Breast epithelium (tissue), 4 donors: ENCODE measurements at regions not wholly inside any gene's neighbourhood (a gene's known extent, or its start where the extent isn't known, plus 50 kb on each side); places are given as distances from the start of the nearest gene placed in this dataset.

Source experiments
- DNase-seq, 2 donors: peaks; one replicate each; pipeline ENCODE4 v3.0.0-alpha.2; 2019; ENCODE audit warnings: low spot score in 2 of 2
- H3K27ac ChIP-seq, 2 donors: fragments of 200-600 bp; sonication (generic) in 1 of 2; one replicate each; pipeline ENCODE4 v1.5.1; 2016 to 2019; ENCODE audit warnings: mild to moderate bottlenecking in 1 of 2
- H3K27me3 ChIP-seq, 2 donors: fragments of 200-600 bp; sonication (generic) in 1 of 2; one replicate each; pipeline versions ENCODE4 v1.5.1 to v1.6.0; 2017 to 2019; ENCODE audit warnings: control low read depth in 1 of 2, mild to moderate bottlenecking in 1 of 2
- H3K36me3 ChIP-seq: fragments of 200-600 bp; one replicate; pipeline ENCODE4 v1.5.1; 2019
- H3K4me1 ChIP-seq, 2 donors: fragments of 200-600 bp; sonication (generic); one replicate each; pipeline ENCODE4 v1.5.1; 2016 to 2019; ENCODE audit warnings: control low read depth in 1 of 2
- H3K4me3 ChIP-seq, 3 donors: fragments of 200-600 bp; sonication (generic); 1 replicate in 2 of 3; 2 replicates in 1 of 3; pipeline ENCODE4 v1.5.1; 2016 to 2019; ENCODE audit warnings: mild to moderate bottlenecking in 3 of 3, moderate library complexity in 2 of 3
- H3K9me3 ChIP-seq, 2 donors: fragments of 200-600 bp; sonication (generic) in 1 of 2; one replicate each; pipeline ENCODE4 v1.5.1; 2016 to 2019; ENCODE audit warnings: control low read depth in 1 of 2
- CTCF ChIP-seq, 3 donors: fragments of 450-650 bp; IDR thresholded peaks; one replicate each; pipeline ENCODE4 v1.5.1; 2016 to 2017; ENCODE audit warnings: antibody characterized with exemption in 3 of 3, mild to moderate bottlenecking in 3 of 3, moderate library complexity in 3 of 3
- POLR2A ChIP-seq: fragments of 450-650 bp; IDR thresholded peaks from one replicate; pipeline ENCODE4 v1.6.1; 2016; ENCODE audit warnings: antibody characterized with exemption, mild to moderate bottlenecking, moderate library complexity
- POLR2AphosphoS5 ChIP-seq, 3 donors: sonication (generic); formaldehyde crosslinking; IDR thresholded peaks; one replicate each; pipeline ENCODE4 v1.6.1; 2017; ENCODE audit warnings: antibody characterized with exemption in 3 of 3
- intact Hi-C: fragments of 100-400 bp; cut with DNase I; formaldehyde crosslinking; loops from one replicate; pipeline ENCODE4 v1.15.1; 2023; ENCODE audit warnings: low total_unique reads

DNA sequence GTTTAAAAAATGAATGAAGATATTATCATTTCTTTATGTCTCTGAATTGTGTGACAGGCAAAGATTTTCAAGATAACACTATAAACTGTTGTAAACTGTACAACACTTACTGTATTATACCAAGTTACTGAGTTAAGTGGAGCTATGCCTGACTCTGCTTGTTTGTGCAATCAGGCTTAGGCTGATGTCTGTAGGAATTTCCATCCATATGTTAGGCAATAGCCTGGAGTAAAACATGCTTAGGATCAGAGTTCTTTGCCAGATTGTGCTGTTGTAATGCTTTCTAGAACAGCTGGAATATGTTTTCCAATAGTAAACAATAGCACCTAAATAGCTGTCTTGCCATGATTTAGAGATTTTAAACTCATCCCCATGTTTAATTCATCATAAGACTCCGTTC lies 1496.7 kb downstream of the CDH11 start:
- Histone ChIP-seq H3K9me3 (no peaks in the 10 kb centered on the region), H3K27ac (no peak overlapping the region), H3K36me3 (no peaks in the 10 kb centered on the region), H3K27me3 (peaks cover 0 to 3% of the 10 kb centered on the region in 2 donors), H3K4me3 (no peak overlapping the region), H3K4me1 (no peaks in the 10 kb centered on the region)
- no peak for TF ChIP-seq CTCF (IDR thresholded peaks at IDR 0.05)
- TF ChIP-seq POLR2AphosphoS5 (IDR thresholded peaks at IDR 0.05): no peak
- TF ChIP-seq POLR2A: no peak
- intact Hi-C loops: no loop called here
- DNase-seq: no peak

GRCh38 chr16:63623551-63624039 lies 1498.3 kb downstream of the CDH11 start:
- no peaks in the 10 kb centered on the region for H3K36me3 ChIP-seq
- H3K9me3 ChIP-seq: no peaks in the 10 kb centered on the region
- H3K4me1 ChIP-seq: no peaks in the 10 kb centered on the region
- no peak overlapping the region for H3K27ac ChIP-seq
- TF ChIP-seq POLR2AphosphoS5 (IDR thresholded peaks at IDR 0.05) (no peak), CTCF (IDR thresholded peaks at IDR 0.05) (no peak), POLR2A (no peak)
- peaks cover 0 to 3% of the 10 kb centered on the region in 2 donors for H3K27me3 ChIP-seq
- intact Hi-C loops: no loop called here
- no peak for DNase-seq
- H3K4me3 ChIP-seq: no peak overlapping the region

DNA sequence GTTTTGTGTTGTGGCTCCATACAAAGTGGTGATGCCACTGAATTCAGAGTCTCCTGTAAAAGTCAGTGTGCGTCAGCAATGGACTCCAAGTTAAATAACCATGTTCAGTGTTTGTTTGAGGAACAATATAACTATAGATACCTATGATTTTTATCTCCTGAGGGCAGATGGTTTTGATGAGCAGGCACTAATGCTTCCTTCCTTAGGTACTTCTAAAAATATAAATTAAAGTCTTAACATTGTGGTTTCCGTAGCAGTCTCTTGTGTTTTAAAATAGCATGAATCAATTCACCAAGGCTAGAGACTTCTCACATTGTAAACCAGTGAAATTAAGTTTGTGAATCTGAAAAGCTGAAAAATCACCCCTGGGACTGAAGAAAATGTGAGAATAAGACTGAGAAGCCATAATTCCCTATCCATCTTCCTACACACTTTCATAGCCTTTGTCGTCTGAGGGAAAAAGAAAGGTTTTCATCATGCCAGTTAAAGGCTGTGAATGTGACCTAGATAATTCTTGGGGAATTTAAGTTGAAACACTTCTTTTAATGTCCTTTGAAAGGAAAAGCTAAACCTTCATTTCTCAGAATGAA lies 1502.9 kb downstream of the CDH11 start:
- no peaks in the 10 kb centered on the region for H3K4me1 ChIP-seq
- H3K27me3 ChIP-seq: no peaks in the 10 kb centered on the region
- intact Hi-C loops: no loop called here
- H3K9me3 ChIP-seq: no peaks in the 10 kb centered on the region
- no peaks in the 10 kb centered on the region for H3K36me3 ChIP-seq
- TF ChIP-seq POLR2AphosphoS5 (IDR thresholded peaks at IDR 0.05) (no peak), CTCF (IDR thresholded peaks at IDR 0.05) (no peak), POLR2A (no peak)
- no peak overlapping the region for H3K4me3 ChIP-seq
- DNase-seq: no peak
- no peak overlapping the region for H3K27ac ChIP-seq

DNA sequence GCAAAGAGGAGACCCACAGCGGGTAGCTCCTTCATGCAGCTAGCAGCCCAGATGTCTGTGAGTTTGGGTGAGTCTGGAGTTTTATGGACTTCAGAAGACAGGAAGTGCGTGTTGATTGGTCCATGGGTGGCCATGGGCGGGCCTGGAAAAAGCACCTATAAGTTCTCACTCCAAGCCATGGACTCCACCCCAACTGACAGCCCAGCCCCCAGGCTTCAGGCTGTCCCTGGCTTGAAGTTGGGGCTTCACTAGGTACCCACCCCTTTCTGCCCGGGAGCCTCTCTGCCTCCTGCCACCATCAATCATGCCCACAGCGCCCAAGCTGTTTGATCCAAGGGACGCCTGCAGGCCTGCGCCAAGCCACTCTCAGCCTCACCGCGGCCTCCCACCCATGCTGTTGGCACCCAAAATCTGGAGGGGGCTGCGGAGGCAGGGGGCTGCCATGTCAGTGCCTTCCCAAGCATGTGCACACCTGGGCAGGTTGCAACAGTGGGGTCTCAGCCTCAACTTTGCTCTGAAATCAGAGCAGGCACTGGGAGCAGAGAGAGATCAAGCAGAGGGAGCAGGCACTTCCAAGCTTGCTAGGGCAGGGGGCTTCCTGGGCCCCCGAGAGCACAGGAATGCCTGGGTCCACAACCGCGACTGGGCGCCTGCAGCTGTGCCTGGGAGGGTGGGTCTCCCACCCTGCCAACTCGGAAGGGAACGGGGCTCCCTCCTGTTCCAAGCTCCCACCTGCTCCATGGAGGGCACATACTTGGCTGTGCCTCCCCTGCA lies 1503.7 kb downstream of the CDH11 start:
- no peaks in the 10 kb centered on the region for H3K36me3 ChIP-seq
- H3K4me3 ChIP-seq: peak overlapping the region in 2 of 3 donors; percentile 54 to 65
- H3K27me3 ChIP-seq: no peaks in the 10 kb centered on the region
- H3K4me1 ChIP-seq: no peaks in the 10 kb centered on the region
- H3K27ac ChIP-seq: no peak overlapping the region
- intact Hi-C loops: no loop called here
- no peak for DNase-seq
- H3K9me3 ChIP-seq: no peaks in the 10 kb centered on the region
- no peak for TF ChIP-seq POLR2AphosphoS5 (IDR thresholded peaks at IDR 0.05)
- no peak for TF ChIP-seq POLR2A
- no peak for TF ChIP-seq CTCF (IDR thresholded peaks at IDR 0.05)
